Aorta (tissue), 5 donors: ENCODE measurements at regions not wholly inside any gene's neighbourhood (a gene's known extent, or its start where the extent isn't known, plus 50 kb on each side); places are given as distances from the start of the nearest gene placed in this dataset.

Experiments
- ATAC-seq: fragments of 200-7000 bp; cut with Tn5 transposase; one replicate; pipeline ENCODE4 v1.9.1; 2022; ENCODE audit warnings: moderate library complexity; ENCODE audit not compliant: low FRiP score
- DNase-seq, 2 donors: peaks; one replicate each; pipeline ENCODE4 v3.0.0-alpha.2; 2020
- H3K27ac ChIP-seq, 2 donors: one replicate each; pipeline ENCODE4 v1.5.1; 2013; ENCODE audit warnings: low read length in 2 of 2, mild to moderate bottlenecking in 2 of 2, moderate library complexity in 2 of 2, control low read depth in 1 of 2, inconsistent platforms in 1 of 2, low read depth in 1 of 2
- H3K27me3 ChIP-seq, 2 donors: one replicate each; pipeline ENCODE4 v1.6.1; 2013; ENCODE audit warnings: control low read depth in 1 of 2, low read length in 1 of 2, mild to moderate bottlenecking in 1 of 2, moderate library complexity in 1 of 2; ENCODE audit not compliant: insufficient read depth in 2 of 2, control insufficient read depth in 1 of 2
- H3K36me3 ChIP-seq, 2 donors: one replicate each; pipeline ENCODE4 v1.6.1; 2013; ENCODE audit warnings: control low read depth in 1 of 2, low read length in 1 of 2, mild to moderate bottlenecking in 1 of 2; ENCODE audit not compliant: insufficient read depth in 2 of 2, control insufficient read depth in 1 of 2
- H3K4me1 ChIP-seq, 2 donors: one replicate each; pipeline ENCODE4 v1.6.1; 2013; ENCODE audit warnings: low read length in 2 of 2, control low read depth in 1 of 2, mild to moderate bottlenecking in 1 of 2, moderate library complexity in 1 of 2; ENCODE audit not compliant: insufficient read depth in 2 of 2, control insufficient read depth in 1 of 2
- H3K4me3 ChIP-seq, 2 donors: one replicate each; pipeline ENCODE4 v1.5.1; 2013; ENCODE audit warnings: low read length in 2 of 2, control low read depth in 1 of 2, mild to moderate bottlenecking in 1 of 2
- H3K9me3 ChIP-seq: one replicate; pipeline ENCODE4 v1.6.1; 2013; ENCODE audit warnings: mild to moderate bottlenecking, low read length; ENCODE audit not compliant: control insufficient read depth
- WGBS, 2 donors: extraction: QIAGEN DNeasy Blood & Tissue Kit; methylation state at CpG; one replicate each; pipeline ENCODE4 v1.1.7; 2013; 5-methylcytosine and 5-hydroxymethylcytosine counted together
- intact Hi-C, 2 donors: fragments of 100-400 bp; cut with DNase I; formaldehyde crosslinking; loops; one replicate each; pipeline versions ENCODE4 v1.14.2 to v1.15.0; 2022
- donor health status: healthy with polysubstance abuse.
- donor health status: Bipolar disorder and iron deficiency.
- donor health status: DM: no; HTN: no; CAD: no.
- donor health status: DM: no; HTN: no; CAD: no.
- donor health status: DM: yes; HTN: yes; CAD: no.

- no peak for DNase-seq
- no peak overlapping the region for H3K27ac ChIP-seq
- no peaks in the 10 kb centered on the region for H3K9me3 ChIP-seq
- no peak overlapping the region for H3K4me3 ChIP-seq
- H3K4me1 ChIP-seq, result no peaks in the 10 kb centered on the region
- no peak for ATAC-seq
- intact Hi-C loops, result no loop called here
- no peaks in the 10 kb centered on the region for H3K27me3 ChIP-seq
- WGBS, 2 donors, result 89 to 91% methylated on average over 3 of the region's 3 CpGs
- H3K36me3 ChIP-seq, result no peaks in the 10 kb centered on the region
Observed at GRCh38 chr5:29805804-29806203, 1387.7 kb upstream of the CDH6 start.

- WGBS, 2 donors, result 44 to 49% methylated on average over 5 of the region's 5 CpGs
- ATAC-seq (no peak), DNase-seq (no peak)
- no peaks in the 10 kb centered on the region for H3K9me3 ChIP-seq
- intact Hi-C loops, result no loop called here
- no peaks in the 10 kb centered on the region for H3K27me3 ChIP-seq
- no peak overlapping the region for H3K4me3 ChIP-seq
- H3K4me1 ChIP-seq, result no peaks in the 10 kb centered on the region
- H3K36me3 ChIP-seq, result no peaks in the 10 kb centered on the region
- no peak overlapping the region for H3K27ac ChIP-seq
Observed at GRCh38 chr5:29800752-29801151, 1392.7 kb upstream of the CDH6 start.

- Histone ChIP-seq H3K4me3 (no peak overlapping the region), H3K27me3 (no peaks in the 10 kb centered on the region), H3K36me3 (no peaks in the 10 kb centered on the region), H3K27ac (no peak overlapping the region), H3K4me1 (no peaks in the 10 kb centered on the region), H3K9me3 (no peaks in the 10 kb centered on the region)
- intact Hi-C loops, result no loop called here
- WGBS, 2 donors, result 82 to 84% methylated on average over 2 of the region's 2 CpGs
- no peak for DNase-seq
- ATAC-seq, result no peak
Observed at GRCh38 chr5:29796013-29796412, 1397.5 kb upstream of the CDH6 start.

GRCh38 chr5:29795096-29795652 is 1398.3 kb upstream of the CDH6 start:
- Histone ChIP-seq H3K27ac (no peak overlapping the region), H3K27me3 (no peaks in the 10 kb centered on the region), H3K36me3 (no peaks in the 10 kb centered on the region), H3K4me1 (no peaks in the 10 kb centered on the region), H3K9me3 (no peaks in the 10 kb centered on the region), H3K4me3 (no peak overlapping the region)
- intact Hi-C loops, result no loop called here
- no peak for DNase-seq
- ATAC-seq, result no peak
- 51 to 62% methylated on average over 2 of the region's 2 CpGs for WGBS, 2 donors

- no peaks in the 10 kb centered on the region for H3K4me1 ChIP-seq
- WGBS, 2 donors, result 45 to 62% methylated on average over 5 of the region's 5 CpGs
- no peaks in the 10 kb centered on the region for H3K9me3 ChIP-seq
- intact Hi-C loops, result no loop called here
- H3K4me3 ChIP-seq, result no peak overlapping the region
- H3K36me3 ChIP-seq, result no peaks in the 10 kb centered on the region
- ATAC-seq (no peak), DNase-seq (no peak)
- no peak overlapping the region for H3K27ac ChIP-seq
- no peaks in the 10 kb centered on the region for H3K27me3 ChIP-seq
Observed at GRCh38 chr5:29794141-29794787, 1399.2 kb upstream of the CDH6 start.

- H3K9me3 ChIP-seq, result no peaks in the 10 kb centered on the region
- no peak overlapping the region for H3K27ac ChIP-seq
- no peaks in the 10 kb centered on the region for H3K4me1 ChIP-seq
- no peaks in the 10 kb centered on the region for H3K36me3 ChIP-seq
- H3K4me3 ChIP-seq, result no peak overlapping the region
- no peaks in the 10 kb centered on the region for H3K27me3 ChIP-seq
- ATAC-seq (no peak), DNase-seq (no peak)
- intact Hi-C loops, result no loop called here
Observed at GRCh38 chr5:29790281-29790680, 1403.2 kb upstream of the CDH6 start.

- H3K9me3 ChIP-seq, result no peaks in the 10 kb centered on the region
- no peak overlapping the region for H3K4me3 ChIP-seq
- DNase-seq (no peak), ATAC-seq (no peak)
- 29 to 47% methylated on average over 4 of the region's 4 CpGs for WGBS, 2 donors
- no peak overlapping the region for H3K27ac ChIP-seq
- no peaks in the 10 kb centered on the region for H3K36me3 ChIP-seq
- no peaks in the 10 kb centered on the region for H3K4me1 ChIP-seq
- no peaks in the 10 kb centered on the region for H3K27me3 ChIP-seq
- intact Hi-C loops, result no loop called here
Observed at GRCh38 chr5:29780401-29780800, 1413.1 kb upstream of the CDH6 start.

- intact Hi-C loops, result no loop called here
- Histone ChIP-seq H3K36me3 (no peaks in the 10 kb centered on the region), H3K27me3 (no peaks in the 10 kb centered on the region), H3K27ac (no peak overlapping the region), H3K9me3 (no peaks in the 10 kb centered on the region), H3K4me3 (no peak overlapping the region), H3K4me1 (no peaks in the 10 kb centered on the region)
- WGBS, 2 donors, result 54 to 57% methylated on average over 3 of the region's 3 CpGs
- ATAC-seq (no peak), DNase-seq (no peak)
Observed at GRCh38 chr5:29779141-29779540, 1414.3 kb upstream of the CDH6 start.

- no peaks in the 10 kb centered on the region for H3K27me3 ChIP-seq
- no peak overlapping the region for H3K4me3 ChIP-seq
- H3K36me3 ChIP-seq, result no peaks in the 10 kb centered on the region
- intact Hi-C loops, result no loop called here
- no peaks in the 10 kb centered on the region for H3K4me1 ChIP-seq
- no peak for DNase-seq
- no peaks in the 10 kb centered on the region for H3K9me3 ChIP-seq
- no peak for ATAC-seq
- no peak overlapping the region for H3K27ac ChIP-seq
- 78 to 83% methylated on average over 3 of the region's 3 CpGs for WGBS, 2 donors
Observed at GRCh38 chr5:29777373-29777772, 1416.1 kb upstream of the CDH6 start.
